SW 1271 (cell line): ENCODE measurements at regions not wholly inside any gene's neighbourhood (a gene's known extent, or its start where the extent isn't known, plus 50 kb on each side); places are given as distances from the start of the nearest gene placed in this dataset.
"Not testable (repeated sequence)": the region's sequence is repeated elsewhere in the genome, so short reads cannot be mapped to it uniquely, and the experiment has no call there.

ENCODE experiments used
- DNase-seq, 2 experiments: peaks; one replicate each; lab custom pipeline; 2025; lab: John Stamatoyannopoulos, UW

- DNase-seq, result no peak
Measured at GRCh38 chr1:184183919-184184318, 132.4 kb downstream of the TSEN15 start.

GRCh38 chr1:184184614-184185013 is 133.1 kb downstream of the TSEN15 start:
- DNase-seq, result not testable (repeated sequence)

- DNase-seq, result no peak
Measured at GRCh38 chr1:184185347-184185746, 133.8 kb downstream of the TSEN15 start.

GRCh38 chr1:184186167-184186566 is 134.6 kb downstream of the TSEN15 start:
- DNase-seq, result no peak

GRCh38 chr1:184187097-184187496 is 135.6 kb downstream of the TSEN15 start:
- no peak for DNase-seq

- no peak for DNase-seq
Measured at GRCh38 chr1:184188037-184188436, 136.5 kb downstream of the TSEN15 start.

GRCh38 chr1:184189361-184189760 is 137.8 kb downstream of the TSEN15 start:
- DNase-seq, result no peak

GRCh38 chr1:184190616-184191015 is 139.1 kb downstream of the TSEN15 start:
- no peak for DNase-seq

- no peak for DNase-seq
Measured at GRCh38 chr1:184191181-184191621, 139.7 kb downstream of the TSEN15 start.

- no peak for DNase-seq
Measured at GRCh38 chr1:184192796-184193195, 141.3 kb downstream of the TSEN15 start.

GRCh38 chr1:184193451-184193850 is 141.9 kb downstream of the TSEN15 start:
- DNase-seq, result no peak

- DNase-seq, result no peak
Measured at GRCh38 chr1:184194236-184194635, 142.7 kb downstream of the TSEN15 start.

- not testable (repeated sequence) for DNase-seq
Measured at GRCh38 chr1:184195722-184196121, 144.2 kb downstream of the TSEN15 start.

GRCh38 chr1:184197831-184198230 is 146.3 kb downstream of the TSEN15 start:
- no peak for DNase-seq

- no peak for DNase-seq
Measured at GRCh38 chr1:184199036-184199435, 147.5 kb downstream of the TSEN15 start.

GRCh38 chr1:184199438-184200085 is 148.0 kb downstream of the TSEN15 start:
- no peak for DNase-seq

- no peak for DNase-seq
Measured at GRCh38 chr1:184208622-184209021, 157.1 kb downstream of the TSEN15 start.

- no peak for DNase-seq
Measured at GRCh38 chr1:184210031-184210430, 158.5 kb downstream of the TSEN15 start.

GRCh38 chr1:184210862-184211261 is 159.3 kb downstream of the TSEN15 start:
- no peak for DNase-seq

- no peak for DNase-seq
Measured at GRCh38 chr1:184212649-184213314, 161.3 kb downstream of the TSEN15 start.

GRCh38 chr1:184214128-184214527 is 162.6 kb downstream of the TSEN15 start:
- DNase-seq, result no peak

- DNase-seq, result no peak
Measured at GRCh38 chr1:184215274-184215925, 163.9 kb downstream of the TSEN15 start.

- no peak for DNase-seq
Measured at GRCh38 chr1:184218458-184219075, 167.0 kb downstream of the TSEN15 start.
